ENCODE measurements at regions not wholly inside any gene's neighbourhood (a gene's known extent, or its start where the extent isn't known, plus 50 kb on each side); places are given as distances from the start of the nearest gene placed in this dataset.

DNA sequence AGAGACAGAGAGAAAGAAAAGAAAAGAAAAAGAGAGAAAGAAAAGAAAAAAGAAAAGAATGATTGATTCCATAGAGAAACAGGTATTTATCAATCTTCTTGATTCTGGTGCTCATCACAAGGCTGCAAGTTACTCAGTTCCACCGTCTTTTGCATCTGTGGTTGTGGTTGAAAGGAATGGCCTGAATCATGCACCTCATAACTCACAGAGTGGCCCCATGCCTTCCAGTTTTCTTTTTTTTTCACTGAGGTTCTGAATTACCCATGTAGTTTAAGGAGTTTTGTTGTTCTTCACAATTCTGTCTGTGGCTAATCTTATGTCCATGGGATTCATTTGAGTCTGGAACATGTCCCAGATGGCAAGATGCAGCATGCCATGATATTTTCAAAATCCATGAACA lies 156.0 kb downstream of the ZNF33B start:
- no peak overlapping the region for H3K4me2 ChIP-seq (ENCODE audit: low read length)
- no peak for TF ChIP-seq EZH2 (IDR thresholded peaks at IDR 0.05; ENCODE audit: borderline replicate concordance, low read length)
- TF ChIP-seq, protein P1, sequence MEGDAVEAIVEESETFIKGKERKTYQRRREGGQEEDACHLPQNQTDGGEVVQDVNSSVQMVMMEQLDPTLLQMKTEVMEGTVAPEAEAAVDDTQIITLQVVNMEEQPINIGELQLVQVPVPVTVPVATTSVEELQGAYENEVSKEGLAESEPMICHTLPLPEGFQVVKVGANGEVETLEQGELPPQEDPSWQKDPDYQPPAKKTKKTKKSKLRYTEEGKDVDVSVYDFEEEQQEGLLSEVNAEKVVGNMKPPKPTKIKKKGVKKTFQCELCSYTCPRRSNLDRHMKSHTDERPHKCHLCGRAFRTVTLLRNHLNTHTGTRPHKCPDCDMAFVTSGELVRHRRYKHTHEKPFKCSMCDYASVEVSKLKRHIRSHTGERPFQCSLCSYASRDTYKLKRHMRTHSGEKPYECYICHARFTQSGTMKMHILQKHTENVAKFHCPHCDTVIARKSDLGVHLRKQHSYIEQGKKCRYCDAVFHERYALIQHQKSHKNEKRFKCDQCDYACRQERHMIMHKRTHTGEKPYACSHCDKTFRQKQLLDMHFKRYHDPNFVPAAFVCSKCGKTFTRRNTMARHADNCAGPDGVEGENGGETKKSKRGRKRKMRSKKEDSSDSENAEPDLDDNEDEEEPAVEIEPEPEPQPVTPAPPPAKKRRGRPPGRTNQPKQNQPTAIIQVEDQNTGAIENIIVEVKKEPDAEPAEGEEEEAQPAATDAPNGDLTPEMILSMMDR (IDR thresholded peaks at IDR 0.05; ENCODE audit: low read length) = no peak
- no peak overlapping the region for H3K27ac ChIP-seq (ENCODE audit: low read depth, low read length, poor library complexity, severe bottlenecking)
- no peaks in the 10 kb centered on the region for H3K4me1 ChIP-seq (ENCODE audit: insufficient read depth, low read length, severe bottlenecking)
- no peak overlapping the region for H3K9ac ChIP-seq (ENCODE audit: low read length)
- H3K79me2 ChIP-seq (ENCODE audit: insufficient read depth, low read length) = no peaks in the 10 kb centered on the region
- no peaks in the 10 kb centered on the region for H3K9me3 ChIP-seq (ENCODE audit: low read length)
- no peaks in the 10 kb centered on the region for H3K9me2 ChIP-seq (ENCODE audit: low read depth, low read length)
- no peaks in the 10 kb centered on the region for H3F3A ChIP-seq (ENCODE audit: insufficient read depth, low read length)
- no peak overlapping the region for H2AFZ ChIP-seq (ENCODE audit: low read length)
- H4K20me1 ChIP-seq (ENCODE audit: insufficient read depth, low read length) = no peaks in the 10 kb centered on the region
- H3K27me3 ChIP-seq (ENCODE audit: insufficient read depth, low read length) = no peaks in the 10 kb centered on the region
- no peaks in the 10 kb centered on the region for H3K36me3 ChIP-seq (ENCODE audit: insufficient read depth, low read length)
- no peak overlapping the region for H3K4me3 ChIP-seq (ENCODE audit: low read depth, low read length, poor library complexity, severe bottlenecking)

DNA sequence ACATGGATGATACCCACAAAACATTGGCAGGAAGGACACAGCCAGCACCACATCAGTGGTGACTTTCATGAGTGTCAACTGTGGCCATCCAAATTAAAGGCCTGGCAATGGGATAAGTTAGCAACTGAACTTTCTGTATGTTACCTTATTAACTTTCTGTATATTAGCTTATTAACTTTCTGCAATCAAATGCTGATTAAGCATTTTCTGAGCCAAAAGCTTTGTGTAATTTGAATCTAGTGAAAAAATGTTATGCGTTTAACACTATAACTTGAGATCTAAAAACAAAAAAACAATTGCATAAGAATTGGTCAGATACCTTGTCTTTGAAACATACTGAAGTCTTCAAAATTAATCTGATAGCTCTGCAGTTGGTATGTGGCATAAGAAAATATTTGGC lies 159.3 kb downstream of the ZNF33B start:
- Histone ChIP-seq H4K20me1 (ENCODE audit: insufficient read depth, low read length) (no peaks in the 10 kb centered on the region), H3K27me3 (ENCODE audit: insufficient read depth, low read length) (no peaks in the 10 kb centered on the region), H3K4me3 (ENCODE audit: low read depth, low read length, poor library complexity, severe bottlenecking) (no peak overlapping the region), H3K9ac (ENCODE audit: low read length) (no peak overlapping the region), H3K9me2 (ENCODE audit: low read depth, low read length) (no peaks in the 10 kb centered on the region), H3K4me1 (ENCODE audit: insufficient read depth, low read length, severe bottlenecking) (no peaks in the 10 kb centered on the region), H2AFZ (ENCODE audit: low read length) (no peak overlapping the region), H3K79me2 (ENCODE audit: insufficient read depth, low read length) (no peaks in the 10 kb centered on the region), H3K36me3 (ENCODE audit: insufficient read depth, low read length) (no peaks in the 10 kb centered on the region), H3K27ac (ENCODE audit: low read depth, low read length, poor library complexity, severe bottlenecking) (no peak overlapping the region), H3F3A (ENCODE audit: insufficient read depth, low read length) (no peaks in the 10 kb centered on the region), H3K4me2 (ENCODE audit: low read length) (no peak overlapping the region), H3K9me3 (ENCODE audit: low read length) (no peaks in the 10 kb centered on the region)
- TF ChIP-seq, protein P1 (IDR thresholded peaks at IDR 0.05; ENCODE audit: low read length) = no peak
- TF ChIP-seq EZH2 (IDR thresholded peaks at IDR 0.05; ENCODE audit: borderline replicate concordance, low read length) = no peak

DNA sequence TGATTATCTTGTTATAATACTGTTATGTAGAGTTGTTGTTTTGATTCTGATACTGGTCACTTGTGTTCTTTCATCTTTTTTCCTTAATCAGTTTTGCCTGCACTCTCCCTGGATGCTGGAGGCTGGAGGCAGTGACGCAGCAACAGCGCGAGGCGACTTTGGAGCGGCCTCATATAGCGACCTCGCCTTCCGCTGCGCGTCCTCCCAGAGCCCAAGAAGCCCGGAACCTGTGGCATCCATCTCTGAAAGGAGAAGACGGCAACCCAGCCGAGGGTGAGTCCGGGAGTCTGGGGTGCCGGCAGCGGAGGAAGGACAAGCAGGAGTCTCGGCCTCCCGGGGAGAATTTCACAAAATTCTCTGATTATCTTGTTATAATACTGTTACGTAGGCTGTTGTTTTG lies 161.2 kb downstream of the ZNF33B start:
- no peak overlapping the region for H3K4me3 ChIP-seq (ENCODE audit: low read depth, low read length, poor library complexity, severe bottlenecking)

More for the DNA sequence above, 161.2 kb downstream of the ZNF33B start:
- no peaks in the 10 kb centered on the region for H4K20me1 ChIP-seq (ENCODE audit: insufficient read depth, low read length)
- H3K4me2 ChIP-seq (ENCODE audit: low read length) = no peak overlapping the region
- no peak for TF ChIP-seq EZH2 (IDR thresholded peaks at IDR 0.05; ENCODE audit: borderline replicate concordance, low read length)
- TF ChIP-seq, protein P1 (IDR thresholded peaks at IDR 0.05; ENCODE audit: low read length) = no peak
- no peak overlapping the region for H3K9ac ChIP-seq (ENCODE audit: low read length)
- H3K36me3 ChIP-seq (ENCODE audit: insufficient read depth, low read length) = no peaks in the 10 kb centered on the region
- H3K4me1 ChIP-seq (ENCODE audit: insufficient read depth, low read length, severe bottlenecking) = no peaks in the 10 kb centered on the region
- H3K27me3 ChIP-seq (ENCODE audit: insufficient read depth, low read length) = no peaks in the 10 kb centered on the region
- H3K27ac ChIP-seq (ENCODE audit: low read depth, low read length, poor library complexity, severe bottlenecking) = no peak overlapping the region
- H3F3A ChIP-seq (ENCODE audit: insufficient read depth, low read length) = no peaks in the 10 kb centered on the region
- H2AFZ ChIP-seq (ENCODE audit: low read length) = no peak overlapping the region
- no peaks in the 10 kb centered on the region for H3K9me3 ChIP-seq (ENCODE audit: low read length)
- H3K79me2 ChIP-seq (ENCODE audit: insufficient read depth, low read length) = no peaks in the 10 kb centered on the region
- no peaks in the 10 kb centered on the region for H3K9me2 ChIP-seq (ENCODE audit: low read depth, low read length)

Measured in OCI-LY1 (cell line).